OCI-LY1 (cell line): ENCODE measurements at regions not wholly inside any gene's neighbourhood (a gene's known extent, or its start where the extent isn't known, plus 50 kb on each side); places are given as distances from the start of the nearest gene placed in this dataset.
"Not testable (repeated sequence)": the region's sequence is repeated elsewhere in the genome, so short reads cannot be mapped to it uniquely, and the experiment has no call there.

ENCODE experiments used
- H2AFZ ChIP-seq: fragments of 200-600 bp; sonication (generic), shearing (Covaris generic); 2 replicates; pipeline ENCODE4 v1.6.0; 2014; ENCODE audit warnings: antibody characterized with exemption, mild to moderate bottlenecking, low read length
- H3F3A ChIP-seq: fragments of 200-600 bp; sonication (generic), shearing (Covaris generic); 2 replicates; pipeline ENCODE4 v1.6.0; 2014; ENCODE audit warnings: mild to moderate bottlenecking, antibody characterized with exemption, low read length, moderate library complexity; ENCODE audit not compliant: insufficient read depth
- H3K27ac ChIP-seq: fragments of 200-600 bp; sonication (generic); 2 replicates; pipeline ENCODE4 v1.5.1; 2014; ENCODE audit warnings: low read length, mixed run types, mild to moderate bottlenecking, low read depth; ENCODE audit not compliant: poor library complexity, severe bottlenecking
- H3K27me3 ChIP-seq: fragments of 200-600 bp; sonication (generic); 2 replicates; pipeline ENCODE4 v1.6.0; 2014; ENCODE audit warnings: antibody characterized with exemption, mild to moderate bottlenecking, low read length, moderate library complexity; ENCODE audit not compliant: insufficient read depth
- H3K36me3 ChIP-seq: fragments of 200-600 bp; sonication (generic); 2 replicates; pipeline ENCODE4 v1.6.1; 2014; ENCODE audit warnings: mild to moderate bottlenecking, antibody characterized with exemption, low read length, moderate library complexity, mixed read lengths; ENCODE audit not compliant: insufficient read depth
- H3K4me1 ChIP-seq: fragments of 200-600 bp; sonication (generic); 2 replicates; pipeline ENCODE4 v1.5.1; 2014; ENCODE audit warnings: mild to moderate bottlenecking, low read length, moderate library complexity; ENCODE audit not compliant: insufficient read depth, severe bottlenecking
- H3K4me2 ChIP-seq: fragments of 200-600 bp; sonication (generic), shearing (Covaris generic); 2 replicates; pipeline ENCODE4 v1.6.1; 2014; ENCODE audit warnings: low read length
- H3K4me3 ChIP-seq: fragments of 200-600 bp; sonication (generic); 2 replicates; pipeline ENCODE4 v1.5.1; 2014; ENCODE audit warnings: low read length, low read depth, mild to moderate bottlenecking, mixed read lengths; ENCODE audit not compliant: poor library complexity, severe bottlenecking
- H3K79me2 ChIP-seq: fragments of 200-600 bp; shearing (Covaris generic); 2 replicates; pipeline ENCODE4 v1.6.1; 2016; ENCODE audit warnings: mixed run types, low read length, mixed read lengths; ENCODE audit not compliant: insufficient read depth
- H3K9ac ChIP-seq: fragments of 200-600 bp; sonication (generic), shearing (Covaris generic); 2 replicates; pipeline ENCODE4 v1.6.1; 2014; ENCODE audit warnings: mild to moderate bottlenecking, low read length, mixed read lengths
- H3K9me2 ChIP-seq: fragments of 200-600 bp; sonication (generic), shearing (Covaris generic); 2 replicates; pipeline ENCODE4 v1.6.1; 2014; ENCODE audit warnings: low read depth, mild to moderate bottlenecking, low read length, mixed read lengths
- H3K9me3 ChIP-seq: fragments of 200-600 bp; shearing (Covaris generic); 2 replicates; pipeline ENCODE4 v1.6.1; 2014; ENCODE audit warnings: low read length, mixed read lengths
- H4K20me1 ChIP-seq: fragments of 200-600 bp; sonication (generic), shearing (Covaris generic); 2 replicates; pipeline ENCODE4 v1.6.0; 2016; ENCODE audit warnings: mild to moderate bottlenecking, low read length; ENCODE audit not compliant: insufficient read depth
- EZH2 ChIP-seq: fragments of 200-600 bp; sonication (generic), shearing (Covaris generic); IDR thresholded peaks from 2 replicates; pipeline ENCODE4 v1.8.0; 2017; ENCODE audit warnings: borderline replicate concordance, mixed run types, mild to moderate bottlenecking, antibody characterized with exemption, low read length, moderate library complexity, mixed read lengths
- TF ChIP-seq, protein P1 (sequence below): fragments of 200-600 bp; sonication (generic), shearing (Covaris generic); IDR thresholded peaks from 2 replicates; pipeline ENCODE4 v1.5.1; 2017; ENCODE audit warnings: mild to moderate bottlenecking, antibody characterized with exemption, low read length, moderate library complexity, mixed read lengths

DNA sequence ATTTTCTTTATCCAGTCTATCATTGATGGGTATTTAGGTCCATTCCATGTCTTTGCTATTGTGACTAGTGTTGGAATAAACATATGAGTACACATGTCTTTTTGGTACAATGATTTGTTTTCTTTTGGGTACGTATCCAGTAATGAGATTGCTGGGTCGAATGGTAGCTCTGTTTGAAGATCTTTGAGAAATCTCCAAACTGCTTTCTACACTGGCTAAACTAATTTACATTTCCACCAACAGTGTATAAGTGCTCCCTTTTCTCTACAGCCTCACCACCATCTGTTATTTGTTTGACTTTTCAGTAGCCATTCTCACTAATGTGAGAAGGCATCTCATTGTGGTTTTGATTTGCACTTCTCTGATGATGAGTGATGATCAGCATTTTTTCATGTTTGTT, 103.7 kb downstream of the GOSR1 start:
- Histone ChIP-seq H3K9ac (no peak overlapping the region), H3K4me1 (no peaks in the 10 kb centered on the region), H3K9me2 (no peaks in the 10 kb centered on the region), H3K4me2 (no peak overlapping the region), H2AFZ (no peak overlapping the region), H3F3A (no peaks in the 10 kb centered on the region), H3K79me2 (no peaks in the 10 kb centered on the region), H3K4me3 (no peak overlapping the region), H3K9me3 (no peaks in the 10 kb centered on the region), H3K36me3 (no peaks in the 10 kb centered on the region), H3K27ac (no peak overlapping the region), H3K27me3 (no peaks in the 10 kb centered on the region), H4K20me1 (no peaks in the 10 kb centered on the region)
- no peak for TF ChIP-seq EZH2
- TF ChIP-seq, protein P1, sequence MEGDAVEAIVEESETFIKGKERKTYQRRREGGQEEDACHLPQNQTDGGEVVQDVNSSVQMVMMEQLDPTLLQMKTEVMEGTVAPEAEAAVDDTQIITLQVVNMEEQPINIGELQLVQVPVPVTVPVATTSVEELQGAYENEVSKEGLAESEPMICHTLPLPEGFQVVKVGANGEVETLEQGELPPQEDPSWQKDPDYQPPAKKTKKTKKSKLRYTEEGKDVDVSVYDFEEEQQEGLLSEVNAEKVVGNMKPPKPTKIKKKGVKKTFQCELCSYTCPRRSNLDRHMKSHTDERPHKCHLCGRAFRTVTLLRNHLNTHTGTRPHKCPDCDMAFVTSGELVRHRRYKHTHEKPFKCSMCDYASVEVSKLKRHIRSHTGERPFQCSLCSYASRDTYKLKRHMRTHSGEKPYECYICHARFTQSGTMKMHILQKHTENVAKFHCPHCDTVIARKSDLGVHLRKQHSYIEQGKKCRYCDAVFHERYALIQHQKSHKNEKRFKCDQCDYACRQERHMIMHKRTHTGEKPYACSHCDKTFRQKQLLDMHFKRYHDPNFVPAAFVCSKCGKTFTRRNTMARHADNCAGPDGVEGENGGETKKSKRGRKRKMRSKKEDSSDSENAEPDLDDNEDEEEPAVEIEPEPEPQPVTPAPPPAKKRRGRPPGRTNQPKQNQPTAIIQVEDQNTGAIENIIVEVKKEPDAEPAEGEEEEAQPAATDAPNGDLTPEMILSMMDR: no peak

DNA sequence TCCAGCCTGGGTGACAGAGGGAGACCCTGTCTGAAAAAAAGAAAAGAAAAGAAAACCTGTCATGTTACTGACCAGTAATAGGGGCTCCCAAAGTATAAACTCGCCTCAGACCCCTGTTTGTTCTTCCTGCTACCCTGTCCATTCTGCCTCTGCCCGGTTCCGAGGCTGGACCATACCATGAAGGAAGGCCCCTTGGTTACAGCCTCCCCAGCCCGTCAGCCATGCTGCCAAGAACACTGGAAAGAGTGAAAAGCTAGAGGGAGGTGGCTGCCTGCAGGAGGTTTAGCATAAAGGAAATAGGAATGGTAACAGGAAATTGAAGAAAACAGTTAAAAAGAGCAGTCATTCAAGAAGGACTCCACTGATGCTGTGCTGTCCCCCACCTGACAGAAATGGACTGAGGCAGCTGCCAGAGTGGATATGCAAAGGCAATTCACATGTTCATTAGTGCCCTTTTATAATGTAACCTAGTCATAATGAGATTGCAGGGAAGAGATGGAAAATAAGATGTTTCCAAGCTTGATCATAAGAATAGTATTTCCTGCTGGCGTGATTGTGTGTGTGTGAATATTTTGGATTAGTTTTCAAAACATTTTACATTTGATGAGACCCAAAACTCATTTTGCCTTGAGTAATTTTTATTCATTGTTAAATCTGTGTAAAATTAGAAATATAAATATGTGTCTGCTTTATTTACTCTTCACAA, 102.6 kb downstream of the GOSR1 start:
- no peaks in the 10 kb centered on the region for H3K27me3 ChIP-seq
- H3F3A ChIP-seq: no peaks in the 10 kb centered on the region
- no peaks in the 10 kb centered on the region for H3K9me3 ChIP-seq
- TF ChIP-seq, protein P1: no peak
- TF ChIP-seq EZH2: no peak
- no peak overlapping the region for H3K9ac ChIP-seq
- no peak overlapping the region for H3K4me3 ChIP-seq
- no peaks in the 10 kb centered on the region for H4K20me1 ChIP-seq
- H3K27ac ChIP-seq: no peak overlapping the region
- H3K9me2 ChIP-seq: no peaks in the 10 kb centered on the region
- no peak overlapping the region for H2AFZ ChIP-seq
- no peaks in the 10 kb centered on the region for H3K36me3 ChIP-seq
- no peaks in the 10 kb centered on the region for H3K79me2 ChIP-seq
- H3K4me2 ChIP-seq: no peak overlapping the region
- no peaks in the 10 kb centered on the region for H3K4me1 ChIP-seq

DNA sequence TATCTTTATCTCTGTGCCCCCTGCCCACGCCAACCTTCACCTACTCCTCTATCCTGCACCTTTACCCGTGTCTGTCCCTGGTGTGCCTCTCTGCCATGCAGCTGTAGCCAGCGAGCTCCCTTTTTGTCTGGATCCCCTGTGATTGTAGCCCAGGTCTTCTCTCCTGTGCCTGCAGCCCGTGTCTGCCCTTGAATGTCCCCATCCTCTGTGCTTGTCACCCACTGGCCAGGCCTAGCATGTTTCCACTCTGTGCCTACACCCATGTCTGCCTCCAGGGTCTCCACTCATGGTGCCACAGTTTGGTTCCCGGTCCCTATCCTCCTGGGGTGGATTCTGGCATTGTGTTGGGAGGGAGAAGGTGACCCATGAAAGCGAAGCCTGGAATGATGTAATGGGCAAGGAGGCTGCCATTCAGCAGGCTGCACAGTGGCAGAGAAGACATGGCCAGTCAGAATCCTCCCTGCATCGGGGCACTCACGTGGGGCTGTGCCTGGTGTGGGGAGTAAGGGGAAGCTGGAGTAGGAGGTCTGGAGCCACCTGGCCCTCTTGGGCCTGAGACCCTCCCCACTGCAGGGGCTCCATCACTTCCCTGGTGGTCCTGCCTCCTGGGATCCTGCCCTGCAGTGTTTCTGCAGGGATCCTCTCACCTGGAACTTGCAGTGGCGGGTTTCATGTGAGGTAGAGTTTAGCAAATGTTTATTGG, 101.0 kb downstream of the GOSR1 start:
- not testable (repeated sequence) for H3K27me3 ChIP-seq, H3K4me1 ChIP-seq, H3K9me2 ChIP-seq, H3F3A ChIP-seq, H3K4me3 ChIP-seq, H3K79me2 ChIP-seq, H3K27ac ChIP-seq, H3K4me2 ChIP-seq, H2AFZ ChIP-seq, H3K9ac ChIP-seq, H4K20me1 ChIP-seq, H3K36me3 ChIP-seq, H3K9me3 ChIP-seq
